ENCODE measurements at regions not wholly inside any gene's neighbourhood (a gene's known extent, or its start where the extent isn't known, plus 50 kb on each side); places are given as distances from the start of the nearest gene placed in this dataset.

- TF ChIP-seq CTCF (IDR thresholded peaks at IDR 0.05) (no peak), POLR2A (IDR thresholded peaks at IDR 0.05) (no peak)
Measured at GRCh38 chr10:7486528-7486927, 75.7 kb upstream of the SFMBT2 start.

All from tibial nerve (tissue), 3 donors.